HepG2 (cell line): ENCODE measurements at regions not wholly inside any gene's neighbourhood (a gene's known extent, or its start where the extent isn't known, plus 50 kb on each side); places are given as distances from the start of the nearest gene placed in this dataset.

Experiments used
- ATAC-seq: fragments of 200-7000 bp; cut with Tn5 transposase; 3 replicates; pipeline ENCODE4 v1.9.1; 2020; ENCODE audit warnings: mild to moderate bottlenecking, moderate library complexity
- BruUV-seq: library from RNA; stranded (reverse); fragments of 400-500 nt; replicated peaks from 2 replicates; lab custom pipeline; 2021; lab: Mats Ljungman, UMichigan
- CTCF ChIA-PET: fragments of 300-600 bp; formaldehyde crosslinking; extraction: SDS; loops from one replicate; lab custom pipeline; 2021; ENCODE audit warnings: low total read pairs, inconsistent platforms, low intra/inter-chr PET ratio; lab: Yijun Ruan, JAX
- POLR2A ChIA-PET: fragments of 350-600 bp; sonication (Branson Sonifier 250); formaldehyde crosslinking; loops from one replicate; lab custom pipeline; 2020; ENCODE audit warnings: antibody characterized with exemption, inconsistent platforms; lab: Yijun Ruan, JAX
- DNase-seq: peaks from one replicate; pipeline ENCODE4 v3.0.0-alpha.2; 2015; ENCODE audit warnings: low spot score
- FAIRE-seq: peaks from 3 replicates; lab custom pipeline; 2011; peaks lifted over from hg19 to GRCh38; lab: Jason Lieb, UNC
- H2AFZ ChIP-seq: one replicate; pipeline ENCODE4 v1.6.1; 2011; ENCODE audit warnings: low read length, inconsistent platforms
- H3K27ac ChIP-seq: fragments of 300-600 bp; 3 replicates; pipeline ENCODE4 v1.8.0; 2011; ENCODE audit warnings: mixed run types, mild to moderate bottlenecking, mixed read lengths, low read length, inconsistent platforms; ENCODE audit not compliant: insufficient read depth; ENCODE audit errors: extremely low read length
- H3K27me3 ChIP-seq, 2 experiments: fragments of 200-600 bp in 1 of 2; 2 replicates in 1 of 2; 3 replicates in 1 of 2; pipeline versions ENCODE4 v1.6.0 to v1.8.0; 2011; ENCODE audit warnings: low read length in 2 of 2, mild to moderate bottlenecking in 2 of 2, moderate library complexity in 2 of 2, inconsistent platforms in 1 of 2; ENCODE audit not compliant: insufficient read depth in 2 of 2, control insufficient read depth in 1 of 2
- H3K36me3 ChIP-seq, 2 experiments: fragments of 200-600 bp in 1 of 2; replicated peaks in 1 of 2; 2 replicates in 1 of 2; 3 replicates in 1 of 2; pipeline versions ENCODE4 v1.5.1 to v1.8.0; 2011; ENCODE audit warnings: low read length in 2 of 2, inconsistent platforms in 1 of 2; ENCODE audit not compliant: insufficient read depth in 2 of 2, control insufficient read depth in 1 of 2
- H3K4me1 ChIP-seq: 2 replicates; pipeline ENCODE4 v1.5.1; 2012; ENCODE audit warnings: low read length, inconsistent platforms; ENCODE audit not compliant: insufficient read depth
- H3K4me2 ChIP-seq: 2 replicates; pipeline ENCODE4 v1.6.0; 2011; ENCODE audit warnings: low read depth, low read length, inconsistent platforms
- H3K4me3 ChIP-seq, 3 experiments: fragments of 200-600 bp in 1 of 3; sonication (generic), shearing (Covaris generic) in 1 of 3; replicated peaks in 1 of 3; 2 replicates each; pipeline ENCODE4 v1.5.1; 2011 to 2016; ENCODE audit warnings: low read length in 3 of 3, inconsistent platforms in 2 of 3, low read depth in 2 of 3, mild to moderate bottlenecking in 2 of 3, control low read depth in 1 of 3, mixed read lengths in 1 of 3; ENCODE audit not compliant: insufficient read depth in 1 of 3
- H3K79me2 ChIP-seq: one replicate; pipeline ENCODE4 v1.6.1; 2011; ENCODE audit warnings: low read length, inconsistent platforms; ENCODE audit not compliant: insufficient read depth
- H3K9ac ChIP-seq: 2 replicates; pipeline ENCODE4 v1.6.0; 2011; ENCODE audit warnings: mild to moderate bottlenecking, low read depth, low read length, inconsistent platforms; ENCODE audit not compliant: insufficient read depth
- H3K9me3 ChIP-seq: 2 replicates; pipeline ENCODE4 v1.5.1; 2012; ENCODE audit warnings: mild to moderate bottlenecking, low read length
- H4K20me1 ChIP-seq: 2 replicates; pipeline ENCODE4 v1.6.0; 2011; ENCODE audit warnings: inconsistent platforms, mild to moderate bottlenecking, low read length, moderate library complexity; ENCODE audit not compliant: insufficient read depth
- CBX5 ChIP-seq: sonication (generic); formaldehyde crosslinking; IDR thresholded peaks from 2 replicates; pipeline ENCODE4 v1.4.0; 2020; ENCODE audit warnings: missing genetic modification reagents, borderline replicate concordance
- FLYWCH1 ChIP-seq: sonication (generic); formaldehyde crosslinking; IDR thresholded peaks from 2 replicates; pipeline ENCODE4 v1.8.1; 2023; ENCODE audit warnings: mild to moderate bottlenecking, missing genetic modification reagents
- GLI4 ChIP-seq: sonication (generic); formaldehyde crosslinking; IDR thresholded peaks from 2 replicates; pipeline ENCODE4 v1.5.1; 2020; ENCODE audit warnings: missing genetic modification reagents, mild to moderate bottlenecking, moderate library complexity, borderline replicate concordance
- MIER2 ChIP-seq: IDR thresholded peaks from 2 replicates; pipeline ENCODE4 v1.6.1; 2016; ENCODE audit warnings: missing biosample characterization, missing genetic modification reagents
- NFE2 ChIP-seq: sonication (generic); formaldehyde crosslinking; IDR thresholded peaks from 2 replicates; pipeline ENCODE4 v1.4.0; 2020; ENCODE audit warnings: missing genetic modification reagents
- NPAS2 ChIP-seq: sonication (generic); formaldehyde crosslinking; IDR thresholded peaks from 2 replicates; pipeline ENCODE4 v1.8.0; 2022; ENCODE audit warnings: mild to moderate bottlenecking, missing genetic modification reagents, borderline replicate concordance
- RAD51 ChIP-seq: fragments of 450-650 bp; IDR thresholded peaks from 2 replicates; pipeline ENCODE4 v1.6.1; 2016; ENCODE audit warnings: borderline replicate concordance
- SMAD9 ChIP-seq: sonication (generic); formaldehyde crosslinking; IDR thresholded peaks from 2 replicates; pipeline ENCODE4 v1.5.1; 2020; ENCODE audit warnings: mild to moderate bottlenecking, missing genetic modification reagents
- SNRNP70 ChIP-seq: fragments of 200-400 bp; formaldehyde crosslinking; IDR thresholded peaks from 2 replicates; pipeline ENCODE4 v1.6.1; 2017; ENCODE audit warnings: mild to moderate bottlenecking, low read depth, low read length, moderate library complexity
- SRF ChIP-seq: IDR thresholded peaks from 2 replicates; pipeline ENCODE4 v1.6.1; 2011; ENCODE audit warnings: mild to moderate bottlenecking, low read depth, low read length, moderate library complexity
- XRCC5 ChIP-seq: fragments of 200-400 bp; formaldehyde crosslinking; optimal IDR thresholded peaks from 2 replicates; pipeline ENCODE3; 2017; ENCODE audit warnings: mild to moderate bottlenecking, low read length
- ZMYM2 ChIP-seq: sonication (generic); formaldehyde crosslinking; IDR thresholded peaks from 2 replicates; pipeline ENCODE4 v1.8.0; 2022; ENCODE audit warnings: mild to moderate bottlenecking, missing genetic modification reagents
- ZMYM3 ChIP-seq: sonication (generic); formaldehyde crosslinking; IDR thresholded peaks from 2 replicates; pipeline ENCODE4 v1.5.1; 2020; ENCODE audit warnings: mild to moderate bottlenecking, missing genetic modification reagents
- ZNF256 ChIP-seq: sonication (generic); formaldehyde crosslinking; conservative IDR thresholded peaks from 2 replicates; pipeline ENCODE4 v1.4.0; 2020; ENCODE audit warnings: missing genetic modification reagents
- ZNF331 ChIP-seq: sonication (generic); formaldehyde crosslinking; IDR thresholded peaks from 2 replicates; pipeline ENCODE4 v1.4.0; 2020; ENCODE audit warnings: missing genetic modification reagents
- ZNF446 ChIP-seq: sonication (generic); formaldehyde crosslinking; IDR thresholded peaks from 2 replicates; pipeline ENCODE4 v1.5.0; 2020; ENCODE audit warnings: mild to moderate bottlenecking, missing genetic modification reagents
- ZNF572 ChIP-seq: sonication (generic); formaldehyde crosslinking; IDR thresholded peaks from 2 replicates; pipeline ENCODE4 v1.5.1; 2020; ENCODE audit warnings: mild to moderate bottlenecking, missing genetic modification reagents
- ZNF687 ChIP-seq: sonication (generic); formaldehyde crosslinking; IDR thresholded peaks from 2 replicates; pipeline ENCODE4 v1.5.1; 2020; ENCODE audit warnings: mild to moderate bottlenecking, missing genetic modification reagents, moderate library complexity
- WGBS: methylation state at CpG from one replicate; pipeline ENCODE4 v1.1.6; 2017; ENCODE audit warnings: low lambda C conversion rate; 5-methylcytosine and 5-hydroxymethylcytosine counted together
- in situ Hi-C: cut with HindIII; loops from 2 replicates; pipeline ENCODE4 v1.10.0; 2017; ENCODE audit warnings: low pct_unique_long_range_greater_than_20kb; ENCODE audit not compliant: extremely low pct_ligation_motif_present
- intact Hi-C: fragments of 100-400 bp; cut with micrococcal nuclease; formaldehyde crosslinking; loops from one replicate; pipeline ENCODE4 v1.10.0; 2022; ENCODE audit not compliant: unreplicated experiment
- TF ChIP-seq, protein P1 (sequence below), 2 experiments: sonication (generic) in 1 of 2; formaldehyde crosslinking in 1 of 2; IDR thresholded peaks; 2 replicates each; pipeline versions ENCODE4 v1.4.0 to v1.6.1; 2018 to 2020; ENCODE audit warnings: missing genetic modification reagents in 2 of 2, borderline replicate concordance in 1 of 2, low read depth in 1 of 2, mild to moderate bottlenecking in 1 of 2, missing biosample characterization in 1 of 2
- TF ChIP-seq, protein P2 (sequence below): IDR thresholded peaks from 2 replicates; pipeline ENCODE4 v1.6.1; 2016; ENCODE audit warnings: control low read depth

DNA sequence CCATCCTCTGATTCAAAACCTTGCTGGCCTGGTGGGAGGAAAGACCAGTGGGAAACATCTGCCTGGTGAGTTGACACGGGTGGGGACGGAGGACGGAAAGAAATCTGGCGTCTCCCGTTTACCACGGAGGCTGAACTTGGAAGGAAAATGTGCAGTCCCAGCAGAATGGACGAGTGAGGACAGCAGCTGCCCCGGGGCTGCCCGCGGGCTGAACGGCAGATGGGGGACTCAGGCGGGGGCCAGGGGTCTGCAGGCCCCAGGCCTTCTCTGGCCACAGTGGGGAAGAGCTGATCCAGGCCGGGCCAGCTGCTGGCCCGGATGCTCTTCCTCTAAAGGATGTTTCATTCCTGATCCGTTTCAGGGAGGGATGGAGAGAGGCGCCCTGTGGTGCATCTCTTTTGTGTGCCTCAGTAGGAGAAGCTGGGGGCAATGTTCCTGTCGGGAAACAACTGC lies 147.5 kb upstream of the CHST15 start (continued):
- TF ChIP-seq, protein P1, sequence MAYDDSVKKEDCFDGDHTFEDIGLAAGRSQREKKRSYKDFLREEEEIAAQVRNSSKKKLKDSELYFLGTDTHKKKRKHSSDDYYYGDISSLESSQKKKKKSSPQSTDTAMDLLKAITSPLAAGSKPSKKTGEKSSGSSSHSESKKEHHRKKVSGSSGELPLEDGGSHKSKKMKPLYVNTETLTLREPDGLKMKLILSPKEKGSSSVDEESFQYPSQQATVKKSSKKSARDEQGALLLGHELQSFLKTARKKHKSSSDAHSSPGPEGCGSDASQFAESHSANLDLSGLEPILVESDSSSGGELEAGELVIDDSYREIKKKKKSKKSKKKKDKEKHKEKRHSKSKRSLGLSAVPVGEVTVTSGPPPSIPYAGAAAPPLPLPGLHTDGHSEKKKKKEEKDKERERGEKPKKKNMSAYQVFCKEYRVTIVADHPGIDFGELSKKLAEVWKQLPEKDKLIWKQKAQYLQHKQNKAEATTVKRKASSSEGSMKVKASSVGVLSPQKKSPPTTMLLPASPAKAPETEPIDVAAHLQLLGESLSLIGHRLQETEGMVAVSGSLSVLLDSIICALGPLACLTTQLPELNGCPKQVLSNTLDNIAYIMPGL (CRISPR knock-in tag; IDR thresholded peaks at IDR 0.05; ENCODE audit: borderline replicate concordance in 1 of 2, low read depth in 1 of 2), result no peak
- TF ChIP-seq CBX5 (CRISPR knock-in tag) (no peak), ZNF572 (CRISPR knock-in tag) (no peak), ZNF331 (CRISPR knock-in tag) (no peak), XRCC5 (no peak), RAD51 (no peak), ZNF256 (no peak)

DNA sequence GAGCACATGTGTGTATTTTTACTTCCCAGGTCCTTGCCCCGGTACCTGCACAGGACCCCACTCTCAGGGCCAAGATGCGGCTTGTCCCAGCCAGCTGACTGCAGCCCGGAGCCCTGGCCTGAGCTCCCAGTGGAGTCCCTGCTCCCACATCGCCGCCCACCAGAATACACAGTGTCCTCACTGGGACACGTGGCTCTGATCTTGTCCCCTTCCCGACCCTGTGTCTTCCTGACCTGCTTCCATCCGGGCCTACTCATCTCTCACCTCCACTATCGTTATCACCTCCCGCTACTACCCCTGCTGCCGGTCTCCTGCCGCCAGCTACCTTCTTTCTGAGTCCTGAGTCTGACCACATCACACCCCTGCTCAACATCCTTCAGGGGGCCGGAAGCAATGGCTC lies 146.3 kb upstream of the CHST15 start:
- no TSS peak for BruUV-seq
- Histone ChIP-seq H3K79me2 (no peaks in the 10 kb centered on the region), H3K27ac (no peak overlapping the region), H3K9ac (no peak overlapping the region), H3K9me3 (no peaks in the 10 kb centered on the region), H3K4me2 (no peak overlapping the region), H2AFZ (no peak overlapping the region), H3K4me3 (no peak overlapping the region), H3K4me1 (no peaks in the 10 kb centered on the region), H4K20me1 (no peaks in the 10 kb centered on the region), H3K36me3 (no peaks in the 10 kb centered on the region), H3K27me3 (peaks cover 2 to 18% of the 10 kb centered on the region in 2 experiments; a peak in 3 of 5 replicates)
- FAIRE-seq (no peak), ATAC-seq (no peak), DNase-seq (no peak)
- ChIA-PET CTCF (no interaction called here), POLR2A (no interaction called here)
- intact Hi-C loops (no loop called here), in situ Hi-C loops (no loop called here)
- 31% methylated on average over 10 of the region's 13 CpGs for WGBS
- TF ChIP-seq MIER2 (CRISPR knock-in tag), result no peak
- no peak for TF ChIP-seq ZNF687 (CRISPR knock-in tag)
- TF ChIP-seq SMAD9 (CRISPR knock-in tag), result no peak
- TF ChIP-seq ZMYM3 (CRISPR knock-in tag), result no peak
- TF ChIP-seq ZNF446 (CRISPR knock-in tag), result no peak
- no peak for TF ChIP-seq NPAS2 (CRISPR knock-in tag)
- no peak for TF ChIP-seq SNRNP70
- no peak for TF ChIP-seq FLYWCH1
- TF ChIP-seq, protein P2, sequence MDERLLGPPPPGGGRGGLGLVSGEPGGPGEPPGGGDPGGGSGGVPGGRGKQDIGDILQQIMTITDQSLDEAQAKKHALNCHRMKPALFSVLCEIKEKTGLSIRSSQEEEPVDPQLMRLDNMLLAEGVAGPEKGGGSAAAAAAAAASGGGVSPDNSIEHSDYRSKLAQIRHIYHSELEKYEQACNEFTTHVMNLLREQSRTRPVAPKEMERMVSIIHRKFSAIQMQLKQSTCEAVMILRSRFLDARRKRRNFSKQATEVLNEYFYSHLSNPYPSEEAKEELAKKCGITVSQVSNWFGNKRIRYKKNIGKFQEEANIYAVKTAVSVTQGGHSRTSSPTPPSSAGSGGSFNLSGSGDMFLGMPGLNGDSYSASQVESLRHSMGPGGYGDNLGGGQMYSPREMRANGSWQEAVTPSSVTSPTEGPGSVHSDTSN, result no peak
- TF ChIP-seq NFE2 (CRISPR knock-in tag), result no peak
- TF ChIP-seq ZMYM2 (CRISPR knock-in tag), result no peak
- TF ChIP-seq SRF, result no peak
- TF ChIP-seq GLI4, result no peak
